ENCODE measurements at regions not wholly inside any gene's neighbourhood (a gene's known extent, or its start where the extent isn't known, plus 50 kb on each side); places are given as distances from the start of the nearest gene placed in this dataset.

- no peak overlapping the region for H3K4me3 ChIP-seq
- Mint-ChIP-seq H3K4me3 (no peak overlapping the region), H3K27me3 (ENCODE audit: insufficient read depth, low read depth) (no peaks in the 10 kb centered on the region), H3K4me1 (no peaks in the 10 kb centered on the region), H3K36me3 (no peaks in the 10 kb centered on the region), H3K9me3 (peaks cover 2% of the 10 kb centered on the region), H3K27ac (no peak overlapping the region)
- H3K4me2 ChIP-seq, result no peak overlapping the region
- no peak overlapping the region for H3K27ac ChIP-seq
- H3K27me3 ChIP-seq, result no peaks in the 10 kb centered on the region
- no peak overlapping the region for H3K9ac ChIP-seq
- DNase-seq (ENCODE audit: low spot score), result no peak
- no peaks in the 10 kb centered on the region for H3K36me3 ChIP-seq
- no peaks in the 10 kb centered on the region for H3K9me3 ChIP-seq (ENCODE audit: low read depth)
- no peaks in the 10 kb centered on the region for H3K79me2 ChIP-seq (ENCODE audit: low read depth)
- no peaks in the 10 kb centered on the region for H3F3A ChIP-seq (ENCODE audit: low read depth)
- no peak overlapping the region for H2AFZ ChIP-seq (replicated peaks)
- H3K4me1 ChIP-seq, result no peaks in the 10 kb centered on the region
- H4K20me1 ChIP-seq (ENCODE audit: low read depth), result no peaks in the 10 kb centered on the region
- TF ChIP-seq, protein P1, sequence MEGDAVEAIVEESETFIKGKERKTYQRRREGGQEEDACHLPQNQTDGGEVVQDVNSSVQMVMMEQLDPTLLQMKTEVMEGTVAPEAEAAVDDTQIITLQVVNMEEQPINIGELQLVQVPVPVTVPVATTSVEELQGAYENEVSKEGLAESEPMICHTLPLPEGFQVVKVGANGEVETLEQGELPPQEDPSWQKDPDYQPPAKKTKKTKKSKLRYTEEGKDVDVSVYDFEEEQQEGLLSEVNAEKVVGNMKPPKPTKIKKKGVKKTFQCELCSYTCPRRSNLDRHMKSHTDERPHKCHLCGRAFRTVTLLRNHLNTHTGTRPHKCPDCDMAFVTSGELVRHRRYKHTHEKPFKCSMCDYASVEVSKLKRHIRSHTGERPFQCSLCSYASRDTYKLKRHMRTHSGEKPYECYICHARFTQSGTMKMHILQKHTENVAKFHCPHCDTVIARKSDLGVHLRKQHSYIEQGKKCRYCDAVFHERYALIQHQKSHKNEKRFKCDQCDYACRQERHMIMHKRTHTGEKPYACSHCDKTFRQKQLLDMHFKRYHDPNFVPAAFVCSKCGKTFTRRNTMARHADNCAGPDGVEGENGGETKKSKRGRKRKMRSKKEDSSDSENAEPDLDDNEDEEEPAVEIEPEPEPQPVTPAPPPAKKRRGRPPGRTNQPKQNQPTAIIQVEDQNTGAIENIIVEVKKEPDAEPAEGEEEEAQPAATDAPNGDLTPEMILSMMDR (IDR thresholded peaks at IDR 0.05), result no peak
- no peak for TF ChIP-seq EZH2phosphoT487 (IDR thresholded peaks at IDR 0.05)
- TF ChIP-seq EZH2 (IDR thresholded peaks at IDR 0.05), result no peak
Measured at GRCh38 chr6:115832186-115832585, 228.5 kb downstream of the FRK start.

DNA sequence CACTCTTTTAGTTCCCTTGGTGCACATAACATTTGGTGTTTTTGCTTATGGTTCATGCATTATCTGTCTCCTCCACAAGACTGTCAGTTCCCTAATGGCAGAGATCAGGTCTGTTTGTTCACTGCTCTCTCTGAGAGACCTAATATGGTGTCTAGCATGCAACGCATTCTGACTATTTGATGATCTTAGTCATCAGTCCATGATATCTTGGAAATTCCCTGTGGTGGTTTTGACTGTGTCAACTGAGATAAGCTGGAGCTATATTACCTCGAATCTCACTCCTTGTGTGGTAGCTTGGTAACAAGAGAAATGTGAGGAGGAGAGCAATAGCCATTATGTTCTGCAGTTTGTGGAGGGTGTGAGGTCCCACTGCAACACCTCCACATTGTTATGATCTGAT is 229.8 kb downstream of the FRK start:
- Histone ChIP-seq H3F3A (ENCODE audit: low read depth) (no peaks in the 10 kb centered on the region), H3K79me2 (ENCODE audit: low read depth) (no peaks in the 10 kb centered on the region), H3K9me3 (ENCODE audit: low read depth) (no peaks in the 10 kb centered on the region), H3K4me3 (no peak overlapping the region), H3K36me3 (no peaks in the 10 kb centered on the region), H3K4me1 (no peaks in the 10 kb centered on the region), H4K20me1 (ENCODE audit: low read depth) (no peaks in the 10 kb centered on the region), H3K27me3 (no peaks in the 10 kb centered on the region), H3K27ac (no peak overlapping the region), H3K4me2 (no peak overlapping the region), H3K9ac (no peak overlapping the region), H2AFZ (replicated peaks) (no peak overlapping the region)
- DNase-seq (ENCODE audit: low spot score), result no peak
- Mint-ChIP-seq H3K4me1 (no peaks in the 10 kb centered on the region), H3K4me3 (no peak overlapping the region), H3K36me3 (no peaks in the 10 kb centered on the region), H3K27ac (no peak overlapping the region), H3K9me3 (peaks cover under 1% of the 10 kb centered on the region), H3K27me3 (ENCODE audit: insufficient read depth, low read depth) (no peaks in the 10 kb centered on the region)
- TF ChIP-seq EZH2 (IDR thresholded peaks at IDR 0.05), result no peak
- TF ChIP-seq EZH2phosphoT487 (IDR thresholded peaks at IDR 0.05), result no peak
- TF ChIP-seq, protein P1 (IDR thresholded peaks at IDR 0.05), result no peak

DNA sequence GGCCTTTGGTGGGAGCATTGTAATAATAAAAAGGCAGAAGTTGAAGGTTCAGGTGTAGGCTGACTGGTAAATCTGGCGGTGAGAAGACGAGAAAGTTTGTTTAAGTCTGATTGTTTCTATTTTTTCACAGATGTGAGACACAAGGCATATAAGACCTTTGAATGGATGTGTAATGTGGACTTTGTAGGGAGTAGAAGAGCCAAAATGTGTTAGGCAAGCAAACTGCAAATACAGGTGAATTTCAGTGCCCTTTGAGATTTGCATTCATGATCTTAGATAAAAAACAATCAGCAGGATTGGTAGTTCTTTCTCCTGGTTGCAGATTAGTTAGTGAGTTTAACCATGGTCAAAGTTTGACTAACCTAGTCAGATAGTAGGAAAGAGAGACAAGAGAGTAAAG is 238.9 kb downstream of the FRK start:
- no peak overlapping the region for H3K9ac ChIP-seq
- no peak overlapping the region for H3K4me2 ChIP-seq
- no peaks in the 10 kb centered on the region for H3K9me3 ChIP-seq (ENCODE audit: low read depth)
- no peaks in the 10 kb centered on the region for H3K4me1 ChIP-seq
- no peak overlapping the region for H3K27ac ChIP-seq
- Mint-ChIP-seq H3K27ac (no peak overlapping the region), H3K4me1 (no peaks in the 10 kb centered on the region), H3K27me3 (ENCODE audit: insufficient read depth, low read depth) (peaks cover 2% of the 10 kb centered on the region), H3K4me3 (no peak overlapping the region), H3K36me3 (no peaks in the 10 kb centered on the region), H3K9me3 (no peaks in the 10 kb centered on the region)
- H3K79me2 ChIP-seq (ENCODE audit: low read depth), result no peaks in the 10 kb centered on the region
- no peaks in the 10 kb centered on the region for H3F3A ChIP-seq (ENCODE audit: low read depth)
- no peak for DNase-seq (ENCODE audit: low spot score)
- H3K36me3 ChIP-seq, result no peaks in the 10 kb centered on the region
- no peaks in the 10 kb centered on the region for H4K20me1 ChIP-seq (ENCODE audit: low read depth)
- no peak for TF ChIP-seq EZH2phosphoT487 (IDR thresholded peaks at IDR 0.05)
- TF ChIP-seq, protein P1 (IDR thresholded peaks at IDR 0.05), result no peak
- no peak for TF ChIP-seq EZH2 (IDR thresholded peaks at IDR 0.05)
- H2AFZ ChIP-seq (replicated peaks), result no peak overlapping the region
- no peaks in the 10 kb centered on the region for H3K27me3 ChIP-seq
- no peak overlapping the region for H3K4me3 ChIP-seq

DNA sequence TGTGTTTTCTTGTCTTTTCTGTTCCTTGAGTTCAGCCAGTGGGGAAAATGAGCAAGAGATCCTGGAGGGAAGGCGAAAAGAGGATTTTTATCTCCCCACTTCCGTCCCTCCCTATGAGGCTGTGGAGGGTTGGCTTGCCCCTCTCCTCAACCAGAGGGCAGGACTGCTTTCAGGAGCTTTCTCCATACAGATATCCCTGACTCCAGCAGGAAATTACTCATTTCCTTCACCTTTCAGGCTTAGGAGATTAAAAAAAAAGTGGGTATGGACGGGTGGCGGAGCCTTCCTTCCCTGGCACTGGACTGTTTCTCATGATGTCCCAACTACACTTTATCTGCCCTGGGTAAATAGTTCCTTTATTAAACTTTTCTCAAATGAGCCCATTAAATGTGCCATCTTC is 241.2 kb downstream of the FRK start:
- H3K27me3 Mint-ChIP-seq (ENCODE audit: insufficient read depth, low read depth), result peaks cover 2% of the 10 kb centered on the region
- Histone ChIP-seq H3F3A (ENCODE audit: low read depth) (no peaks in the 10 kb centered on the region), H3K27ac (no peak overlapping the region), H3K27me3 (no peaks in the 10 kb centered on the region), H4K20me1 (ENCODE audit: low read depth) (no peaks in the 10 kb centered on the region), H3K79me2 (ENCODE audit: low read depth) (no peaks in the 10 kb centered on the region), H3K9ac (no peak overlapping the region), H3K4me3 (no peak overlapping the region), H3K9me3 (ENCODE audit: low read depth) (no peaks in the 10 kb centered on the region), H3K4me1 (no peaks in the 10 kb centered on the region), H3K4me2 (no peak overlapping the region), H2AFZ (replicated peaks) (no peak overlapping the region), H3K36me3 (no peaks in the 10 kb centered on the region)
- no peaks in the 10 kb centered on the region for H3K4me1 Mint-ChIP-seq
- TF ChIP-seq, protein P1 (IDR thresholded peaks at IDR 0.05), result no peak
- no peak for TF ChIP-seq EZH2 (IDR thresholded peaks at IDR 0.05)
- TF ChIP-seq EZH2phosphoT487 (IDR thresholded peaks at IDR 0.05), result no peak
- H3K4me3 Mint-ChIP-seq, result no peak overlapping the region
- no peaks in the 10 kb centered on the region for H3K36me3 Mint-ChIP-seq
- no peak overlapping the region for H3K27ac Mint-ChIP-seq
- DNase-seq (ENCODE audit: low spot score), result no peak
- no peaks in the 10 kb centered on the region for H3K9me3 Mint-ChIP-seq

Data from neural progenitor cell (in vitro differentiated cells).